ENCODE measurements at regions not wholly inside any gene's neighbourhood (a gene's known extent, or its start where the extent isn't known, plus 50 kb on each side); places are given as distances from the start of the nearest gene placed in this dataset.

GRCh38 chr6:65924411-65924810 lies 217.4 kb upstream of the EYS start:
- no peak for DNase-seq (ENCODE audit: low read depth)
- no peak for TF ChIP-seq CTCF (IDR thresholded peaks at IDR 0.05; ENCODE audit: low read length, missing control alignments)
- H3K4me3 ChIP-seq (replicated peaks; ENCODE audit: low read depth, low read length): no peak overlapping the region

GRCh38 chr6:65922049-65922448 lies 215.0 kb upstream of the EYS start:
- H3K4me3 ChIP-seq (replicated peaks; ENCODE audit: low read depth, low read length): no peak overlapping the region
- no peak for DNase-seq (ENCODE audit: low read depth)
- TF ChIP-seq CTCF (IDR thresholded peaks at IDR 0.05; ENCODE audit: low read length, missing control alignments): no peak

GRCh38 chr6:65908065-65908464 lies 201.0 kb upstream of the EYS start:
- no peak for DNase-seq (ENCODE audit: low read depth)
- H3K4me3 ChIP-seq (replicated peaks; ENCODE audit: low read depth, low read length): no peak overlapping the region
- TF ChIP-seq CTCF (IDR thresholded peaks at IDR 0.05; ENCODE audit: low read length, missing control alignments): no peak

GRCh38 chr6:65903992-65904391 lies 197.0 kb upstream of the EYS start:
- TF ChIP-seq CTCF (IDR thresholded peaks at IDR 0.05; ENCODE audit: low read length, missing control alignments): no peak
- no peak for DNase-seq (ENCODE audit: low read depth)
- H3K4me3 ChIP-seq (replicated peaks; ENCODE audit: low read depth, low read length): no peak overlapping the region

- H3K4me3 ChIP-seq (replicated peaks; ENCODE audit: low read depth, low read length): no peak overlapping the region
- no peak for DNase-seq (ENCODE audit: low read depth)
- no peak for TF ChIP-seq CTCF (IDR thresholded peaks at IDR 0.05; ENCODE audit: low read length, missing control alignments)
Measured at GRCh38 chr6:65900928-65901327, 193.9 kb upstream of the EYS start.

- no peak overlapping the region for H3K4me3 ChIP-seq (replicated peaks; ENCODE audit: low read depth, low read length)
- TF ChIP-seq CTCF (IDR thresholded peaks at IDR 0.05; ENCODE audit: low read length, missing control alignments): no peak
- DNase-seq (ENCODE audit: low read depth): no peak
Measured at GRCh38 chr6:65896140-65896539, 189.1 kb upstream of the EYS start.

GRCh38 chr6:65876668-65877067 lies 169.6 kb upstream of the EYS start:
- H3K4me3 ChIP-seq (replicated peaks; ENCODE audit: low read depth, low read length): no peak overlapping the region
- DNase-seq (ENCODE audit: low read depth): no peak
- no peak for TF ChIP-seq CTCF (IDR thresholded peaks at IDR 0.05; ENCODE audit: low read length, missing control alignments)

All from fibroblast of pulmonary artery (primary cell).